ENCODE measurements at regions not wholly inside any gene's neighbourhood (a gene's known extent, or its start where the extent isn't known, plus 50 kb on each side); places are given as distances from the start of the nearest gene placed in this dataset.

- no peak overlapping the region for H3K27ac ChIP-seq (ENCODE audit: low read depth, low read length, poor library complexity, severe bottlenecking)
- H4K20me1 ChIP-seq (ENCODE audit: insufficient read depth, low read length): no peaks in the 10 kb centered on the region
- no peaks in the 10 kb centered on the region for H3K36me3 ChIP-seq (ENCODE audit: insufficient read depth, low read length)
- H3K4me3 ChIP-seq (ENCODE audit: low read depth, low read length, poor library complexity, severe bottlenecking): no peak overlapping the region
- no peaks in the 10 kb centered on the region for H3K9me2 ChIP-seq (ENCODE audit: insufficient read depth, low read length)
- no peak overlapping the region for H2AFZ ChIP-seq (ENCODE audit: low read length)
- no peak overlapping the region for H3K4me2 ChIP-seq (ENCODE audit: low read length)
- H3K79me2 ChIP-seq (ENCODE audit: insufficient read depth, low read depth, low read length): no peaks in the 10 kb centered on the region
- DNase-seq (ENCODE audit: low spot score): no peak
- no peaks in the 10 kb centered on the region for H3K9me3 ChIP-seq (ENCODE audit: low read length)
- ChIA-PET POLR2A (no interaction called here), CTCF (ENCODE audit: unreplicated experiment) (no interaction called here)
- intact Hi-C loops (cut with micrococcal nuclease; ENCODE audit: unreplicated experiment): no loop called here
- BruUV-seq (replicated peaks): no TSS peak
- no peaks in the 10 kb centered on the region for H3K4me1 ChIP-seq (ENCODE audit: insufficient read depth, low read length, poor library complexity, severe bottlenecking)
- TF ChIP-seq CTCF (conservative IDR thresholded peaks at IDR 0.05; ENCODE audit: low read length): no peak
- TF ChIP-seq EZH2phosphoT487 (IDR thresholded peaks at IDR 0.05; ENCODE audit: borderline replicate concordance, low read depth, low read length): no peak
Measured at GRCh38 chr9:120104771-120105170, 475.2 kb downstream of the CDK5RAP2 start.

GRCh38 chr9:120100595-120100994 lies 479.4 kb downstream of the CDK5RAP2 start:
- no peaks in the 10 kb centered on the region for H3K36me3 ChIP-seq (ENCODE audit: insufficient read depth, low read length)
- CTCF ChIA-PET (ENCODE audit: unreplicated experiment): no interaction called here
- POLR2A ChIA-PET: interaction anchor here (0.6 kb wide), 1 partner anchor 40 kb away, joined by 3 read pairs; no protein-coding TSS in a partner anchor
- H3K79me2 ChIP-seq (ENCODE audit: insufficient read depth, low read depth, low read length): no peaks in the 10 kb centered on the region
- DNase-seq (ENCODE audit: low spot score): no peak
- H3K27ac ChIP-seq (ENCODE audit: low read depth, low read length, poor library complexity, severe bottlenecking): no peak overlapping the region
- no peaks in the 10 kb centered on the region for H3K4me1 ChIP-seq (ENCODE audit: insufficient read depth, low read length, poor library complexity, severe bottlenecking)
- no peak overlapping the region for H3K4me3 ChIP-seq (ENCODE audit: low read depth, low read length, poor library complexity, severe bottlenecking)
- H3K4me2 ChIP-seq (ENCODE audit: low read length): no peak overlapping the region
- no peaks in the 10 kb centered on the region for H3K9me3 ChIP-seq (ENCODE audit: low read length)
- no peaks in the 10 kb centered on the region for H3K9me2 ChIP-seq (ENCODE audit: insufficient read depth, low read length)
- no TSS peak for BruUV-seq (replicated peaks)
- intact Hi-C loops (cut with micrococcal nuclease; ENCODE audit: unreplicated experiment): no loop called here
- TF ChIP-seq CTCF (conservative IDR thresholded peaks at IDR 0.05; ENCODE audit: low read length) (no peak), EZH2phosphoT487 (IDR thresholded peaks at IDR 0.05; ENCODE audit: borderline replicate concordance, low read depth, low read length) (no peak)
- H2AFZ ChIP-seq (ENCODE audit: low read length): no peak overlapping the region
- H4K20me1 ChIP-seq (ENCODE audit: insufficient read depth, low read length): no peaks in the 10 kb centered on the region

GRCh38 chr9:120099065-120099464 lies 480.9 kb downstream of the CDK5RAP2 start:
- no peak overlapping the region for H2AFZ ChIP-seq (ENCODE audit: low read length)
- no peak overlapping the region for H3K4me3 ChIP-seq (ENCODE audit: low read depth, low read length, poor library complexity, severe bottlenecking)
- ChIA-PET POLR2A (interaction anchor here (0.6 to 1.0 kb wide), 2 partner anchors 28 to 94 kb away, joined by 3 to 4 read pairs; no protein-coding TSS in a partner anchor), CTCF (ENCODE audit: unreplicated experiment) (no interaction called here)
- H3K9me3 ChIP-seq (ENCODE audit: low read length): no peaks in the 10 kb centered on the region
- no peak overlapping the region for H3K4me2 ChIP-seq (ENCODE audit: low read length)
- H3K9me2 ChIP-seq (ENCODE audit: insufficient read depth, low read length): no peaks in the 10 kb centered on the region
- no peaks in the 10 kb centered on the region for H3K79me2 ChIP-seq (ENCODE audit: insufficient read depth, low read depth, low read length)
- intact Hi-C loops (cut with micrococcal nuclease; ENCODE audit: unreplicated experiment): no loop called here
- no peaks in the 10 kb centered on the region for H3K4me1 ChIP-seq (ENCODE audit: insufficient read depth, low read length, poor library complexity, severe bottlenecking)
- DNase-seq (ENCODE audit: low spot score): no peak
- no peak overlapping the region for H3K27ac ChIP-seq (ENCODE audit: low read depth, low read length, poor library complexity, severe bottlenecking)
- H4K20me1 ChIP-seq (ENCODE audit: insufficient read depth, low read length): no peaks in the 10 kb centered on the region
- BruUV-seq (replicated peaks): no TSS peak
- TF ChIP-seq CTCF (conservative IDR thresholded peaks at IDR 0.05; ENCODE audit: low read length) (no peak), EZH2phosphoT487 (IDR thresholded peaks at IDR 0.05; ENCODE audit: borderline replicate concordance, low read depth, low read length) (no peak)
- H3K36me3 ChIP-seq (ENCODE audit: insufficient read depth, low read length): no peaks in the 10 kb centered on the region

Data from OCI-LY7 (cell line).